ENCODE measurements at regions not wholly inside any gene's neighbourhood (a gene's known extent, or its start where the extent isn't known, plus 50 kb on each side); places are given as distances from the start of the nearest gene placed in this dataset.

GRCh38 chr5:68352166-68352565 lies 136.6 kb downstream of the PIK3R1 start:
- intact Hi-C loops (cut with DNase I) = no loop called here
- no peak for DNase-seq

DNA sequence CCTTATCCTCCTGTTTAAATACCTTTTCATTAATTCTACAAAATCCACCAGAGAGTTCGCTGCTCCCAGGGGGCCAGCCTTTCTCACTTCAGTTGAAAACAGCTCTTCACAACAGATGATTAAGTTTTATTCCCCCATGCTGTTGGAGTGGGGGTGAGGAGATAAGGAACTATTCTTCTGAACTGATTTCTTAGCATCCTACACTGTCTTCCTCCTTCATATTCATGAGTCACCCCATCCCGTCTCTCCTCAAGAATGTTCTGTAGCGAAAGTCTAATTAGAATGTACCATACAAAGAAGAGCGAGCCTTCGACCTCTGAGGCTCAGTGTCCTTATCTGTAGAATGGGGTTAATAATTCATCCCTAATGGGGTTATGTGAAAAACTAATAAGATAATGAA lies 138.0 kb downstream of the PIK3R1 start:
- intact Hi-C loops (cut with DNase I) = no loop called here
- no peak for DNase-seq

DNA sequence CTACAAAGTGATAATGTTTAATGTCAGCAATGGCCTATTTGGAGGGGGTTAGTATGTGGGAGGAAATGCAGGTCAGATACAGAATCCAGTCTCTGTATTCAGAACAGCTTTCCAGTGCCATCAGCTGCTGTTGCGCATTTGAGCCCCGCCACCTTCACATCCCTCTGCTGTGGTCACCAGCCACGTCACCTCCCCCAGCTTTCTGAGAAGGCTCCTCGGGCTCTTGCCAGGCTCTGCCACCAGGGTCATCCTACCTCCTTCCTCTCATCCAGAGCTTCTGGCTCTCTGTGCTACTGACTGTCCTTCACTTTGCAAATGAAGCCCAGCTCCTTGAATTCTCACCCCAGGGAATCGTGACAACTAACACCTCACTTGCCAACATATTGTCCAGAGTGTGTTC lies 138.8 kb downstream of the PIK3R1 start:
- intact Hi-C loops (cut with DNase I) = no loop called here
- no peak for DNase-seq

GRCh38 chr5:68356216-68356615 lies 140.7 kb downstream of the PIK3R1 start:
- intact Hi-C loops (cut with DNase I) = no loop called here
- DNase-seq = no peak

DNA sequence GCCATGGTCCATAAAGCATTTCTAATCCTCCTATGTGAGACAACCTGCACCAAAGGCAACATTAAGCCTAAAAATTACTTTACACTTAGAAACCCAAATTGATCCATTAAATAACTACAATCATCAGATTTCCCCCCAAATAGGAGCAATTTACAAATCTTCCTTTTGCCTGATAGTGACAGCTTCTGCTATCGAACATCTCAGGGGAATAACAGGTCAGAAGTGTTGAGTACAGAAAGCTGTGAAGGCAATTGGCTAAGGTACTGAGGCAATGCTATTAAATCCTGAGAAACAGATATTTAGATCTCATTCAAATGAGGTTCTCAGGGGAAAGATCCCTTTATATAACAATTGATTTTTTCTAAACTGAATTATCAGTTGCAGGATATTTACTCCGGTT lies 141.1 kb downstream of the PIK3R1 start:
- intact Hi-C loops (cut with DNase I) = no loop called here
- DNase-seq = no peak

- intact Hi-C loops (cut with DNase I) = no loop called here
- DNase-seq = no peak
Observed at GRCh38 chr5:68359699-68360098, 144.1 kb downstream of the PIK3R1 start.

DNA sequence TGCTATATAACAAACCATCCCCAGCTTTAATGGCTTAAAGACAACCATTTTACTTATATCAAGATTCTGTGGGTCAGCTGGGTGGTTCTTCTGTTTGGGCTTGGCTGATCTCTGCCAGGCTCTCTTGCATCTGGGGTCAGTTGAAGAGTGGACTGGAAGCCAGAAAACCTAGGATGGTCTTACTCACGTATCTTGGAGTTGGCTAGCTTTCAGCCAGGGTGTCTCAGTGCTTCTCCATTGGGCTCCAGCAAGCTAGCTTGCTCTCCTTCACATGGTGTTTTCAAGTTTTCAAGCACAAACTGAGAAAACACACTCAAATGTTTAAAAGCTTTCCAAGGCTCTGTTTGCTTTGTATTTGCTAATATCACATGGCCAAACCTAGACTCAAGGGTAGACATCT lies 146.8 kb downstream of the PIK3R1 start:
- intact Hi-C loops (cut with DNase I) = no loop called here
- DNase-seq = no peak

DNA sequence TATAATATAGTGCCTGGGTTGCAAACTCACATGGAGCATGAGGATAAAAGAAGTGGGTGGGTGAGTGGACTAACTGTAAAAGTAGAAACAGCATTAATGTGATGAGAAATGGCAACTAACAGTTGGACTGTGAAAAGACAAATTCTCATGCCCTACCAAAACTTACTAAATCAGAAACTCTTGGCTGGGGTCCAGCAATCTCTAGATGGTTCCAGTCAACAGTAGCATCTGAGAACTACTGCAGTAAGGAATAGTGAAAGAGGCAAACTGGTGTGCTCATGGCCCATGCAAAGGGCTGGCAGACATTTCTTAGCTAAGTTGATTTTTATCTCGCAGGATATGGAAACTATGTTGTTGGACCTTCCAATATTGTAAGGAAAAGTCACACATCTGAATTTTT lies 150.3 kb downstream of the PIK3R1 start:
- no peak for DNase-seq
- intact Hi-C loops (cut with DNase I) = no loop called here

GRCh38 chr5:68367287-68367686 lies 151.7 kb downstream of the PIK3R1 start:
- no peak for DNase-seq
- intact Hi-C loops (cut with DNase I) = no loop called here

DNA sequence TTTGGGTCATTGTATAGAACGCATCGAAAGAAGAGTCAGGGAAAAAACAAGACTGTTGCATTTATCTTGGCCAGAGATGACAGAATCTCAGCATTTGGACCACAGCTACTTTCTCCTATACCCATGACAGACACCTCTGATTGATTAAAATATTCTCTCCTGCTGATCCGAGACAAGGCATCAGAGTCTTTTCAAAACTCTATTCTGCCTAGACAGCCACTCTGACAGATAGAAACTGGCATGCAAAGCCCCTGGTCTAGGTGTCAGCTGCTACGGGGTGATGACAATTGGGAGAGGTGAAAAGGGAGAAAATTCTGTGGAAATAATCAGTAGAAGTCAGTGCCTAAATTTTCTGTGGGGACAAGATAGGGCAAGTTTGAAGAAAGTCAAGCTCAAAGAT lies 152.2 kb downstream of the PIK3R1 start:
- DNase-seq = no peak
- intact Hi-C loops (cut with DNase I) = no loop called here

- no peak for DNase-seq
- intact Hi-C loops (cut with DNase I) = no loop called here
Observed at GRCh38 chr5:68368311-68369022, 152.9 kb downstream of the PIK3R1 start.

GRCh38 chr5:68369023-68369359 lies 153.4 kb downstream of the PIK3R1 start:
- DNase-seq = no peak

GRCh38 chr5:68369457-68370125 lies 154.0 kb downstream of the PIK3R1 start:
- DNase-seq = no peak
- intact Hi-C loops (cut with DNase I) = no loop called here

More at GRCh38 chr5:68369023-68369359, 153.4 kb downstream of the PIK3R1 start:
- intact Hi-C loops (cut with DNase I) = no loop called here

- intact Hi-C loops (cut with DNase I) = no loop called here
- no peak for DNase-seq
Observed at GRCh38 chr5:68370196-68370595, 154.6 kb downstream of the PIK3R1 start.

GRCh38 chr5:68371607-68372006 lies 156.1 kb downstream of the PIK3R1 start:
- intact Hi-C loops (cut with DNase I) = no loop called here
- no peak for DNase-seq

DNA sequence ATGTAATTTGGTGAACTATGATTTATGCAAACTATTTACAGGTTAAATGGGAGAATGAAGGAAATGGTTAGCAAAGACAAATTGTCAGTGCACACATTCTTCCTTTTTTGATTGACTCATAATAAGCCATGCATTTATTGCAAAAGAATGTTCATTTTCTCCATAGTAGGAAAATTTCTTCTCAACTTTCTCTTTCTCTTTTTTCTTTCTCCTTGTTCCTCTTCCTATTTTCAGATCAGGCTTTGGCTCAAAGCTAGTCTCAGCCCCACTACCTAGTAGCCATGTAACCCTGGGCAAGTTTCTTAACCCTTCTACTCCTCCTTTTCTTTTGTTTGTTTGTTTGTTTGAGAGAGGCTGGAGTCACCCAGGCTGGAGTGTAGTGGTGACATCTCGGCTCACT lies 156.6 kb downstream of the PIK3R1 start:
- intact Hi-C loops (cut with DNase I) = no loop called here
- DNase-seq = no peak

DNA sequence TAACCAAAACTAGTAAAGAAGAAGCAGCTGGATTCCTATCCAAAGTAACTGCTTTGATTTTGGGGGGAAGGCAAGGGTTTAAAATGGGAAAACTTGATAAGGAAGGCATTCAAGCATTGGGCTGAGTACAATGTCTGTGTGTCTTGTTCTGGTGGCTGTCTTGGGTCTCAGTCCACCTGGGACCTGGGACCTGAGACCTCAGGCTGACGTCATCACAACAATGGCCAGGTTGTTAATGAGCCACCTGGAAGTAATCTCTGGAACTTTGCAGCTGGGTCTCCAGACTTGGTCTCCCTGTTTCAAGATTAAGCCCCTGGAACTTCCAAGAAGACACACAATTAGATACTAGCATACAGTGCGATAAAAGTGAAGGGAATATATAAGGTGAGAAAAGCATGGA lies 157.5 kb downstream of the PIK3R1 start:
- no peak for DNase-seq
- intact Hi-C loops (cut with DNase I) = no loop called here

GRCh38 chr5:68374796-68375518 lies 159.4 kb downstream of the PIK3R1 start:
- intact Hi-C loops (cut with DNase I) = no loop called here

GRCh38 chr5:68375540-68375939 lies 160.0 kb downstream of the PIK3R1 start:
- intact Hi-C loops (cut with DNase I) = no loop called here
- no peak for DNase-seq

More at GRCh38 chr5:68374796-68375518, 159.4 kb downstream of the PIK3R1 start:
- no peak for DNase-seq

DNA sequence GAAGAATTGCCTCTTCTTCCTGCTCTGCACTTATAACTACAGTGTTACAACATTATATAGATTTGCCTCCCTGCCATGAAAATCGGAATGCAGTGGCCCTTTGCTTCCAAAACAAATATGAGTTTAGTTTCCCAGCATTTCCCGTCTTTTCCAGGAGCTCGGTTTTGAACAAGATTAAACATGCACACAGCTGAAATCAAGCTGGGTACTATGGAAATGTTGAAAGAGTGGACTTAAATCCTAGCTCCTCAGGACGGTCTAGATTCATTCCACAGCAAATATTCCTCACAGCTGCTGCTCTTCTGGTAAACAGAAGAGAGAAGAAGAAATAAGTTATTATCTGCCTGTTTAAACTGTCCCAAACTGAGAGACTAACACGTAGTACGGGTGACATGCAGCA lies 161.4 kb downstream of the PIK3R1 start:
- intact Hi-C loops (cut with DNase I) = no loop called here
- DNase-seq = no peak

GRCh38 chr5:68377733-68378132 lies 162.2 kb downstream of the PIK3R1 start:
- DNase-seq = no peak
- intact Hi-C loops (cut with DNase I) = no loop called here
